Fibroblast of lung (primary cell): ENCODE measurements at regions not wholly inside any gene's neighbourhood (a gene's known extent, or its start where the extent isn't known, plus 50 kb on each side); places are given as distances from the start of the nearest gene placed in this dataset.
A peak's percentile ranks its signal among the peaks of the same experiment; 100 is the strongest.

Experiments used
- DNase-seq, 2 donors: peaks; one replicate each; pipeline versions ENCODE4 v3.0.0 to v3.0.0-alpha.2; 2010; ENCODE audit warnings: low read depth in 2 of 2
- H2AFZ ChIP-seq: 2 replicates; pipeline ENCODE4 v1.5.1; 2012; ENCODE audit warnings: low read length, control low read depth, inconsistent platforms
- H3K27ac ChIP-seq: 2 replicates; pipeline ENCODE4 v1.5.1; 2011; ENCODE audit warnings: low read length, control low read depth; ENCODE audit not compliant: insufficient read depth
- H3K27me3 ChIP-seq: 2 replicates; pipeline ENCODE4 v1.5.1; 2011; ENCODE audit warnings: mild to moderate bottlenecking, low read length; ENCODE audit not compliant: control insufficient read depth, insufficient read depth
- H3K36me3 ChIP-seq: 2 replicates; pipeline ENCODE4 v1.5.1; 2011; ENCODE audit warnings: low read length; ENCODE audit not compliant: control insufficient read depth, insufficient read depth
- H3K4me1 ChIP-seq: 2 replicates; pipeline ENCODE4 v1.5.1; 2011; ENCODE audit warnings: low read length; ENCODE audit not compliant: control insufficient read depth, insufficient read depth; ENCODE audit errors: extremely low read depth
- H3K4me2 ChIP-seq: 2 replicates; pipeline ENCODE4 v1.5.1; 2011; ENCODE audit warnings: low read length, control low read depth; ENCODE audit not compliant: insufficient read depth; ENCODE audit errors: extremely low read depth
- H3K4me3 ChIP-seq, 4 experiments: fragments of 200-600 bp in 1 of 4; sonication (generic) in 1 of 4; replicated peaks in 1 of 4; 2 replicates each; pipeline ENCODE4 v1.5.1; 2011 to 2016; ENCODE audit warnings: low read length in 4 of 4, low read depth in 3 of 4, mild to moderate bottlenecking in 3 of 4, control low read depth in 2 of 4, inconsistent platforms in 1 of 4, mixed read lengths in 1 of 4; ENCODE audit not compliant: insufficient read depth in 1 of 4; ENCODE audit errors: control extremely low read depth in 1 of 4
- H3K79me2 ChIP-seq: 2 replicates; pipeline ENCODE4 v1.5.1; 2012; ENCODE audit warnings: mild to moderate bottlenecking, low read length, inconsistent platforms; ENCODE audit not compliant: control insufficient read depth, insufficient read depth
- H3K9ac ChIP-seq: 2 replicates; pipeline ENCODE4 v1.5.1; 2011; ENCODE audit warnings: mild to moderate bottlenecking, low read length, control low read depth; ENCODE audit not compliant: insufficient read depth
- H3K9me3 ChIP-seq: 2 replicates; pipeline ENCODE4 v1.5.1; 2012; ENCODE audit warnings: low read depth, low read length; ENCODE audit not compliant: control insufficient read depth, insufficient read depth
- H4K20me1 ChIP-seq: 2 replicates; pipeline ENCODE4 v1.5.1; 2011; ENCODE audit warnings: low read length; ENCODE audit not compliant: control insufficient read depth, insufficient read depth; ENCODE audit errors: extremely low read depth
- CTCF ChIP-seq, 2 donors: IDR thresholded peaks in 1 of 2; conservative IDR thresholded peaks in 1 of 2; 1 replicate in 1 of 2; 2 replicates in 1 of 2; pipeline ENCODE4 v1.5.1; 2011 to 2012; ENCODE audit warnings: low read length in 2 of 2, control low read depth in 1 of 2, inconsistent platforms in 1 of 2, low read depth in 1 of 2, mild to moderate bottlenecking in 1 of 2
- EZH2 ChIP-seq: IDR thresholded peaks from 2 replicates; pipeline ENCODE4 v1.5.1; 2012; ENCODE audit warnings: low read length, control low read depth, mild to moderate bottlenecking; ENCODE audit errors: missing control alignments

GRCh38 chr18:24727685-24728084, 267.2 kb downstream of the HRH4 start:
- H3K27me3 ChIP-seq, result no peaks in the 10 kb centered on the region

GRCh38 chr18:24731158-24731557, 270.7 kb downstream of the HRH4 start:
- H4K20me1 ChIP-seq, result no peaks in the 10 kb centered on the region
- H3K79me2 ChIP-seq, result no peaks in the 10 kb centered on the region
- H3K27me3 ChIP-seq, result no peaks in the 10 kb centered on the region
- no peaks in the 10 kb centered on the region for H3K9me3 ChIP-seq
- H3K9ac ChIP-seq, result no peak overlapping the region
- DNase-seq, result no peak
- no peak overlapping the region for H3K27ac ChIP-seq
- H3K4me1 ChIP-seq, result no peaks in the 10 kb centered on the region
- no peak overlapping the region for H3K4me2 ChIP-seq
- TF ChIP-seq EZH2 (no peak), CTCF (conservative IDR thresholded peaks at IDR 0.05 in 1 of 2, IDR thresholded peaks at IDR 0.05 in 1 of 2; ENCODE audit: low read depth in 1 of 2, low read length in 2 of 2) (no peak)
- H2AFZ ChIP-seq, result no peak overlapping the region
- no peaks in the 10 kb centered on the region for H3K36me3 ChIP-seq
- H3K4me3 ChIP-seq, result no peak overlapping the region

More at GRCh38 chr18:24727685-24728084, 267.2 kb downstream of the HRH4 start:
- Histone ChIP-seq H3K4me3 (no peak overlapping the region), H3K4me2 (no peak overlapping the region), H3K27ac (no peak overlapping the region), H3K9ac (no peak overlapping the region), H3K9me3 (no peaks in the 10 kb centered on the region), H3K36me3 (no peaks in the 10 kb centered on the region), H3K79me2 (no peaks in the 10 kb centered on the region), H2AFZ (no peak overlapping the region), H4K20me1 (no peaks in the 10 kb centered on the region), H3K4me1 (no peaks in the 10 kb centered on the region)
- DNase-seq, result no peak
- no peak for TF ChIP-seq CTCF (conservative IDR thresholded peaks at IDR 0.05 in 1 of 2, IDR thresholded peaks at IDR 0.05 in 1 of 2; ENCODE audit: low read depth in 1 of 2, low read length in 2 of 2)
- TF ChIP-seq EZH2, result no peak

GRCh38 chr18:24731981-24732380, 271.5 kb downstream of the HRH4 start:
- no peak overlapping the region for H2AFZ ChIP-seq
- DNase-seq, result peak in 1 of 2 donors; percentile 4
- H3K4me3 ChIP-seq, result no peak overlapping the region
- no peaks in the 10 kb centered on the region for H4K20me1 ChIP-seq
- H3K27me3 ChIP-seq, result no peaks in the 10 kb centered on the region
- H3K4me2 ChIP-seq, result no peak overlapping the region
- no peaks in the 10 kb centered on the region for H3K4me1 ChIP-seq
- H3K36me3 ChIP-seq, result no peaks in the 10 kb centered on the region
- H3K79me2 ChIP-seq, result no peaks in the 10 kb centered on the region
- H3K27ac ChIP-seq, result no peak overlapping the region
- no peaks in the 10 kb centered on the region for H3K9me3 ChIP-seq
- no peak for TF ChIP-seq CTCF (conservative IDR thresholded peaks at IDR 0.05 in 1 of 2, IDR thresholded peaks at IDR 0.05 in 1 of 2; ENCODE audit: low read depth in 1 of 2, low read length in 2 of 2)
- no peak for TF ChIP-seq EZH2
- no peak overlapping the region for H3K9ac ChIP-seq
